WTC11 (cell line): ENCODE measurements at regions not wholly inside any gene's neighbourhood (a gene's known extent, or its start where the extent isn't known, plus 50 kb on each side); places are given as distances from the start of the nearest gene placed in this dataset.
A peak's percentile ranks its signal among the peaks of the same experiment; 100 is the strongest.

Source experiments
- ATAC-seq: fragments of 200-7000 bp; cut with Tn5 transposase; 2 replicates; pipeline ENCODE4 v1.10.0; 2021; ENCODE audit warnings: mild to moderate bottlenecking, moderate library complexity
- CTCF ChIA-PET: fragments of 300-600 bp; sonication (Branson Sonifier 250); formaldehyde crosslinking; loops from one replicate; lab custom pipeline; 2021; ENCODE audit warnings: antibody characterized with exemption; lab: Charles Lee
- POLR2A ChIA-PET: fragments of 350-600 bp; sonication (Branson Sonifier 250); formaldehyde crosslinking; loops from one replicate; lab custom pipeline; 2021; ENCODE audit warnings: antibody characterized with exemption; lab: Charles Lee
- DNase-seq: peaks from one replicate; pipeline ENCODE4 v3.0.0; 2021; ENCODE audit warnings: low spot score
- H3K27ac Mint-ChIP-seq: 2 replicates; pipeline ENCODE4 v1.8.0; 2021; ENCODE audit warnings: mixed read lengths
- H3K27me3 Mint-ChIP-seq: 2 replicates; pipeline ENCODE4 v1.8.0; 2021; ENCODE audit warnings: low read depth, mild to moderate bottlenecking, moderate library complexity, mixed read lengths
- H3K36me3 Mint-ChIP-seq: 2 replicates; pipeline ENCODE4 v1.8.0; 2021; ENCODE audit warnings: mixed read lengths
- H3K4me1 Mint-ChIP-seq: 2 replicates; pipeline ENCODE4 v1.8.0; 2022; ENCODE audit warnings: mixed read lengths
- H3K4me3 Mint-ChIP-seq: 2 replicates; pipeline ENCODE4 v1.8.0; 2021; ENCODE audit warnings: mild to moderate bottlenecking, moderate library complexity, mixed read lengths
- H3K9me3 Mint-ChIP-seq: 2 replicates; pipeline ENCODE4 v1.8.0; 2021; ENCODE audit warnings: mixed read lengths
- ATF3 ChIP-seq: sonication (generic); formaldehyde crosslinking; conservative IDR thresholded peaks from 2 replicates; pipeline ENCODE4 v1.8.1; 2022; ENCODE audit warnings: mild to moderate bottlenecking, missing genetic modification reagents
- ELF4 ChIP-seq: sonication (generic); formaldehyde crosslinking; IDR thresholded peaks from 2 replicates; pipeline ENCODE4 v1.8.1; 2022; ENCODE audit warnings: low read depth, mild to moderate bottlenecking, moderate library complexity, missing genetic modification reagents
- EMX1 ChIP-seq: fragments of 250-450 bp; sonication (Bioruptor Pico); IDR thresholded peaks from 2 replicates; pipeline ENCODE4 v1.8.0; 2021; ENCODE audit warnings: mild to moderate bottlenecking
- FOXP1 ChIP-seq: sonication (generic); formaldehyde crosslinking; IDR thresholded peaks from 2 replicates; pipeline ENCODE4 v1.8.0; 2022; ENCODE audit warnings: missing genetic modification reagents, mild to moderate bottlenecking, moderate library complexity, borderline replicate concordance
- GRHL2 ChIP-seq: fragments of 250-450 bp; sonication (Bioruptor Pico); IDR thresholded peaks from 2 replicates; pipeline ENCODE4 v1.8.0; 2022; ENCODE audit warnings: mild to moderate bottlenecking, moderate library complexity; ENCODE audit not compliant: insufficient replicate concordance, severe bottlenecking
- MAX ChIP-seq: sonication (generic); formaldehyde crosslinking; IDR thresholded peaks from 2 replicates; pipeline ENCODE4 v1.8.0; 2022; ENCODE audit warnings: mild to moderate bottlenecking, missing genetic modification reagents
- MXD4 ChIP-seq: fragments of 250-450 bp; sonication (Bioruptor Pico); IDR thresholded peaks from 2 replicates; pipeline ENCODE4 v1.8.0; 2021; ENCODE audit warnings: mild to moderate bottlenecking, moderate library complexity, borderline replicate concordance
- NFATC4 ChIP-seq: fragments of 250-450 bp; sonication (Bioruptor Pico); IDR thresholded peaks from 2 replicates; pipeline ENCODE4 v1.9.0; 2021; ENCODE audit warnings: mild to moderate bottlenecking
- NFE2L1 ChIP-seq: sonication (generic); formaldehyde crosslinking; IDR thresholded peaks from 2 replicates; pipeline ENCODE4 v1.8.1; 2023; ENCODE audit warnings: missing genetic modification reagents
- NR2C2 ChIP-seq: sonication (generic); formaldehyde crosslinking; IDR thresholded peaks from 2 replicates; pipeline ENCODE4 v1.8.0; 2022; ENCODE audit warnings: mild to moderate bottlenecking, missing genetic modification reagents
- PRRX2 ChIP-seq: fragments of 250-450 bp; sonication (Bioruptor Pico); IDR thresholded peaks from 2 replicates; pipeline ENCODE4 v1.8.0; 2021; ENCODE audit warnings: mild to moderate bottlenecking
- STAT6 ChIP-seq: sonication (generic); formaldehyde crosslinking; conservative IDR thresholded peaks from 2 replicates; pipeline ENCODE4 v1.8.1; 2023; ENCODE audit warnings: mild to moderate bottlenecking, low read depth, missing genetic modification reagents, moderate library complexity
- TEAD1 ChIP-seq: sonication (generic); formaldehyde crosslinking; IDR thresholded peaks from 2 replicates; pipeline ENCODE4 v1.8.0; 2022; ENCODE audit warnings: mild to moderate bottlenecking, missing genetic modification reagents
- ZNF219 ChIP-seq: sonication (generic); formaldehyde crosslinking; IDR thresholded peaks from 2 replicates; pipeline ENCODE4 v1.8.0; 2023; ENCODE audit warnings: missing genetic modification reagents, mild to moderate bottlenecking, borderline replicate concordance
- ZNF416 ChIP-seq: fragments of 250-450 bp; sonication (Bioruptor Pico); IDR thresholded peaks from 2 replicates; pipeline ENCODE4 v1.9.0; 2021; ENCODE audit warnings: mild to moderate bottlenecking, inconsistent platforms
- ZNF423 ChIP-seq: fragments of 250-450 bp; sonication (Bioruptor Pico); IDR thresholded peaks from 2 replicates; pipeline ENCODE4 v2.1.2; 2022; ENCODE audit warnings: mild to moderate bottlenecking, moderate library complexity
- ZNF425 ChIP-seq: fragments of 250-450 bp; sonication (Bioruptor Pico); conservative IDR thresholded peaks from 2 replicates; pipeline ENCODE4 v1.9.0; 2021; ENCODE audit warnings: mild to moderate bottlenecking
- TF ChIP-seq, protein P1 (sequence below): sonication (generic); formaldehyde crosslinking; IDR thresholded peaks from 2 replicates; pipeline ENCODE4 v1.8.1; 2023; ENCODE audit warnings: mild to moderate bottlenecking, moderate library complexity, missing genetic modification reagents

GRCh38 chr1:81406292-81406999 lies 394.3 kb upstream of the ADGRL2 start:
- H3K9me3 Mint-ChIP-seq: no peaks in the 10 kb centered on the region
- H3K27ac Mint-ChIP-seq: peak overlapping the region; percentile 36; the same call in 1 of the 2 replicates
- CTCF ChIA-PET: interaction anchor here (0.8 to 1.2 kb wide), 2 partner anchors 100 to 103 kb away, joined by 3 read pairs; no protein-coding TSS in a partner anchor
- H3K36me3 Mint-ChIP-seq: no peaks in the 10 kb centered on the region
- ATAC-seq (no peak), DNase-seq (no peak)
- POLR2A ChIA-PET: no interaction called here
- no peak for TF ChIP-seq ZNF219
- TF ChIP-seq NFE2L1 (CRISPR knock-in tag): no peak
- TF ChIP-seq EMX1 (CRISPR knock-in tag): no peak
- no peak for TF ChIP-seq FOXP1 (CRISPR knock-in tag)
- TF ChIP-seq NR2C2 (CRISPR knock-in tag): no peak
- TF ChIP-seq ATF3 (CRISPR knock-in tag): no peak
- no peak for TF ChIP-seq ELF4
- TF ChIP-seq ZNF425 (CRISPR knock-in tag): no peak
- TF ChIP-seq, protein P1, sequence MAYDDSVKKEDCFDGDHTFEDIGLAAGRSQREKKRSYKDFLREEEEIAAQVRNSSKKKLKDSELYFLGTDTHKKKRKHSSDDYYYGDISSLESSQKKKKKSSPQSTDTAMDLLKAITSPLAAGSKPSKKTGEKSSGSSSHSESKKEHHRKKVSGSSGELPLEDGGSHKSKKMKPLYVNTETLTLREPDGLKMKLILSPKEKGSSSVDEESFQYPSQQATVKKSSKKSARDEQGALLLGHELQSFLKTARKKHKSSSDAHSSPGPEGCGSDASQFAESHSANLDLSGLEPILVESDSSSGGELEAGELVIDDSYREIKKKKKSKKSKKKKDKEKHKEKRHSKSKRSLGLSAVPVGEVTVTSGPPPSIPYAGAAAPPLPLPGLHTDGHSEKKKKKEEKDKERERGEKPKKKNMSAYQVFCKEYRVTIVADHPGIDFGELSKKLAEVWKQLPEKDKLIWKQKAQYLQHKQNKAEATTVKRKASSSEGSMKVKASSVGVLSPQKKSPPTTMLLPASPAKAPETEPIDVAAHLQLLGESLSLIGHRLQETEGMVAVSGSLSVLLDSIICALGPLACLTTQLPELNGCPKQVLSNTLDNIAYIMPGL (CRISPR knock-in tag): no peak
- H3K4me3 Mint-ChIP-seq: no peak overlapping the region
- H3K4me1 Mint-ChIP-seq: peaks cover 53% of the 10 kb centered on the region
- no peaks in the 10 kb centered on the region for H3K27me3 Mint-ChIP-seq

DNA sequence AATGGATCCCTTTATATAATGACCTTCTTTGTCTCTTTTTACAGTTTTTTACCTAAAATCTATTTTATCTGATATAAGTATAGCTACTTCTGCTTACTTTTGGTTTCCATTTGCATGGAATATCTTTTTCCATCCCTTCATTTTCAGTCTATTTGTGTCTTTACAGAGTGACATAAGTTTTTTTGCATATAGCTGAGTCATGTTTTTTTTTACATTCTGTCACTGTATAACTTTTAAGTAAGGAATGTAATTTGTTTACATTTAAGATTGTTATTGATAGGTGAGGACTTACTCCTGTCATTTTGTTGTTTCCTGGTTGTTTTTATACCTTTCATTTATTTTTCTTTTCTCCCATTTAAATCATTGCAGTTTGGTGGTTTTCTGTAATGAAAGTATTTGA lies 402.7 kb upstream of the ADGRL2 start:
- no peaks in the 10 kb centered on the region for H3K4me1 Mint-ChIP-seq

More for the DNA sequence above, 402.7 kb upstream of the ADGRL2 start:
- ChIA-PET POLR2A (no interaction called here), CTCF (no interaction called here)
- DNase-seq (no peak), ATAC-seq (no peak)
- no peak for TF ChIP-seq MXD4 (CRISPR knock-in tag)
- no peak for TF ChIP-seq PRRX2 (CRISPR knock-in tag)
- TF ChIP-seq GRHL2 (CRISPR knock-in tag): no peak
- no peak for TF ChIP-seq ZNF423 (CRISPR knock-in tag)
- no peak for TF ChIP-seq NFATC4 (CRISPR knock-in tag)
- no peak for TF ChIP-seq MAX
- TF ChIP-seq ZNF416 (CRISPR knock-in tag): no peak
- TF ChIP-seq TEAD1 (CRISPR knock-in tag): no peak
- TF ChIP-seq STAT6 (CRISPR knock-in tag): no peak
- Mint-ChIP-seq H3K27ac (no peak overlapping the region), H3K9me3 (peaks cover 14% of the 10 kb centered on the region), H3K36me3 (peaks cover 3% of the 10 kb centered on the region; the same call in 1 of the 2 replicates), H3K4me3 (no peak overlapping the region), H3K27me3 (no peaks in the 10 kb centered on the region)
